Keratinocyte (primary cell): ENCODE measurements at regions not wholly inside any gene's neighbourhood (a gene's known extent, or its start where the extent isn't known, plus 50 kb on each side); places are given as distances from the start of the nearest gene placed in this dataset.

Experiments
- EZH2 ChIP-seq: IDR thresholded peaks from one replicate; pipeline ENCODE4 v1.6.1; 2012; ENCODE audit warnings: inconsistent platforms, mild to moderate bottlenecking, low read length, moderate library complexity
- TF ChIP-seq, protein P1 (sequence below), 3 experiments: IDR thresholded peaks in 1 of 3; conservative IDR thresholded peaks in 1 of 3; optimal IDR thresholded peaks in 1 of 3; 2 replicates in 2 of 3; 3 replicates in 1 of 3; pipeline versions ENCODE3 to v1.5.1; 2011; ENCODE audit warnings: low read length in 3 of 3, mild to moderate bottlenecking in 3 of 3, moderate library complexity in 2 of 3, control low read depth in 1 of 3, inconsistent platforms in 1 of 3; ENCODE audit not compliant: insufficient read depth in 2 of 3; ENCODE audit errors: extremely low read depth in 1 of 3

DNA sequence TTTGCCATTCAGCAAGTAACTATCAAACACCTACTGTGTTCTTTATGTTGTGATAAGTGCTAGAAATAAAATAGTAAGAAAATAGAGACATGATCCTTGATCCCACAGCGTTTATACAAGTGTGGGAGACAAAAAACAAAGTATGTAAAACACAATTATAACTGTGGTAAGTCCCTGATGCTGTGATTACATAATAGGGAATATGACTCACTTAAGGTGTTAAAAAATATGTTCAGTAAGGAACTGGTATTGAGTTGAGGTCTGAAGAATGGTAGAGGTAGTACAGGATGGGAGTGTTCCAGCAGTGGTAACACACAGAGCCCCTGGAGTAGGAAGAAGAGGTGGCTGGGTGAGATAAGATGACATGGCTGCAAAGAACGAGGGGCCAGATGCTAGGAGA lies 132.1 kb upstream of the TMC3 start:
- TF ChIP-seq, protein P1, sequence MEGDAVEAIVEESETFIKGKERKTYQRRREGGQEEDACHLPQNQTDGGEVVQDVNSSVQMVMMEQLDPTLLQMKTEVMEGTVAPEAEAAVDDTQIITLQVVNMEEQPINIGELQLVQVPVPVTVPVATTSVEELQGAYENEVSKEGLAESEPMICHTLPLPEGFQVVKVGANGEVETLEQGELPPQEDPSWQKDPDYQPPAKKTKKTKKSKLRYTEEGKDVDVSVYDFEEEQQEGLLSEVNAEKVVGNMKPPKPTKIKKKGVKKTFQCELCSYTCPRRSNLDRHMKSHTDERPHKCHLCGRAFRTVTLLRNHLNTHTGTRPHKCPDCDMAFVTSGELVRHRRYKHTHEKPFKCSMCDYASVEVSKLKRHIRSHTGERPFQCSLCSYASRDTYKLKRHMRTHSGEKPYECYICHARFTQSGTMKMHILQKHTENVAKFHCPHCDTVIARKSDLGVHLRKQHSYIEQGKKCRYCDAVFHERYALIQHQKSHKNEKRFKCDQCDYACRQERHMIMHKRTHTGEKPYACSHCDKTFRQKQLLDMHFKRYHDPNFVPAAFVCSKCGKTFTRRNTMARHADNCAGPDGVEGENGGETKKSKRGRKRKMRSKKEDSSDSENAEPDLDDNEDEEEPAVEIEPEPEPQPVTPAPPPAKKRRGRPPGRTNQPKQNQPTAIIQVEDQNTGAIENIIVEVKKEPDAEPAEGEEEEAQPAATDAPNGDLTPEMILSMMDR (optimal IDR thresholded peaks at IDR 0.05 in 1 of 3, IDR thresholded peaks at IDR 0.05 in 1 of 3, conservative IDR thresholded peaks at IDR 0.05 in 1 of 3; ENCODE audit: extremely low read depth in 1 of 3, insufficient read depth in 2 of 3, low read length in 3 of 3): no peak
- no peak for TF ChIP-seq EZH2
